ENCODE measurements at regions not wholly inside any gene's neighbourhood (a gene's known extent, or its start where the extent isn't known, plus 50 kb on each side); places are given as distances from the start of the nearest gene placed in this dataset.

- Histone ChIP-seq H3K27me3 (no peaks in the 10 kb centered on the region), H3K4me1 (peaks cover 21 to 29% of the 10 kb centered on the region in 2 donors), H3K36me3 (no peaks in the 10 kb centered on the region), H3K27ac (peak overlapping the region; percentile 81 to 85), H3K9me3 (no peaks in the 10 kb centered on the region), H3K4me3 (no peak overlapping the region)
- intact Hi-C loops (cut with DNase I; ENCODE audit: low total_unique reads) = no loop called here
- no peak for TF ChIP-seq POLR2A (IDR thresholded peaks at IDR 0.05)
- TF ChIP-seq CTCF (IDR thresholded peaks at IDR 0.05) = no peak
- DNase-seq = no peak
These were observed 172.1 kb upstream of the RFC3 start for GRCh38 chr13:33645591-33646554.

- H3K36me3 ChIP-seq = no peaks in the 10 kb centered on the region
- TF ChIP-seq CTCF (IDR thresholded peaks at IDR 0.05) (no peak), POLR2A (IDR thresholded peaks at IDR 0.05) (no peak)
- no peaks in the 10 kb centered on the region for H3K9me3 ChIP-seq
- peak in 1 of 2 donors; percentile 37 for DNase-seq
- H3K27ac ChIP-seq = peak overlapping the region; percentile 82 to 88
- intact Hi-C loops (cut with DNase I; ENCODE audit: low total_unique reads) = no loop called here
- H3K4me1 ChIP-seq = peaks cover 10 to 16% of the 10 kb centered on the region in 2 donors
- H3K4me3 ChIP-seq = no peak overlapping the region
- no peaks in the 10 kb centered on the region for H3K27me3 ChIP-seq
These were observed 168.6 kb upstream of the RFC3 start for GRCh38 chr13:33649212-33649878.

- Histone ChIP-seq H3K27ac (peak overlapping the region in 1 of 2 donors; percentile 72), H3K9me3 (no peaks in the 10 kb centered on the region), H3K4me1 (peaks cover 0 to 10% of the 10 kb centered on the region in 2 donors), H3K4me3 (no peak overlapping the region), H3K27me3 (no peaks in the 10 kb centered on the region), H3K36me3 (no peaks in the 10 kb centered on the region)
- no peak for TF ChIP-seq CTCF (IDR thresholded peaks at IDR 0.05)
- no peak for TF ChIP-seq POLR2A (IDR thresholded peaks at IDR 0.05)
- intact Hi-C loops (cut with DNase I; ENCODE audit: low total_unique reads) = no loop called here
- DNase-seq = no peak
These were observed 166.2 kb upstream of the RFC3 start for GRCh38 chr13:33651766-33652165.

GRCh38 chr13:33657274-33657673 is 160.7 kb upstream of the RFC3 start:
- Histone ChIP-seq H3K27ac (no peak overlapping the region), H3K27me3 (no peaks in the 10 kb centered on the region), H3K9me3 (no peaks in the 10 kb centered on the region), H3K4me3 (no peak overlapping the region), H3K4me1 (no peaks in the 10 kb centered on the region), H3K36me3 (no peaks in the 10 kb centered on the region)
- no peak for DNase-seq
- intact Hi-C loops (cut with DNase I; ENCODE audit: low total_unique reads) = no loop called here
- no peak for TF ChIP-seq POLR2A (IDR thresholded peaks at IDR 0.05)
- no peak for TF ChIP-seq CTCF (IDR thresholded peaks at IDR 0.05)

- no peak for DNase-seq
- TF ChIP-seq POLR2A (IDR thresholded peaks at IDR 0.05) (no peak), CTCF (IDR thresholded peaks at IDR 0.05) (no peak)
- Histone ChIP-seq H3K27me3 (no peaks in the 10 kb centered on the region), H3K4me1 (no peaks in the 10 kb centered on the region), H3K36me3 (no peaks in the 10 kb centered on the region), H3K27ac (peak overlapping the region in 1 of 2 donors; percentile 8), H3K4me3 (no peak overlapping the region), H3K9me3 (no peaks in the 10 kb centered on the region)
- intact Hi-C loops (cut with DNase I; ENCODE audit: low total_unique reads) = no loop called here
These were observed 158.5 kb upstream of the RFC3 start for GRCh38 chr13:33659466-33659865.

All from uterus (tissue), 3 donors.